H1 (cell line): ENCODE measurements at regions not wholly inside any gene's neighbourhood (a gene's known extent, or its start where the extent isn't known, plus 50 kb on each side); places are given as distances from the start of the nearest gene placed in this dataset.

Experiments
- CTCF ChIA-PET: fragments of 300-600 bp; sonication (Branson Sonifier 250); formaldehyde crosslinking; loops from one replicate; lab custom pipeline; 2021; ENCODE audit not compliant: partially characterized antibody; lab: Charles Lee
- POLR2A ChIA-PET: fragments of 300-600 bp; sonication (Branson Sonifier 250); formaldehyde crosslinking; loops from one replicate; lab custom pipeline; 2021; ENCODE audit warnings: inconsistent platforms; ENCODE audit not compliant: partially characterized antibody; lab: Charles Lee
- DNase-seq, 2 experiments: peaks; one replicate each; pipeline versions ENCODE4 v3.0.0 to v3.0.0-alpha.2; 2010 to 2022; ENCODE audit warnings: low spot score in 2 of 2, low read depth in 1 of 2, mixed read lengths in 1 of 2
- FAIRE-seq: peaks from 2 replicates; lab custom pipeline; 2011; peaks lifted over from hg19 to GRCh38; lab: Jason Lieb, UNC
- H2AFZ ChIP-seq: 2 replicates; pipeline ENCODE4 v1.8.1; 2012; ENCODE audit warnings: low read length, inconsistent platforms
- H2AK5ac ChIP-seq: 2 replicates; pipeline ENCODE4 v1.6.1; 2013; ENCODE audit warnings: low read depth, low read length
- H2BK120ac ChIP-seq: replicated peaks from 2 replicates; pipeline ENCODE3; 2013; ENCODE audit warnings: low read depth, low read length, inconsistent platforms
- H2BK12ac ChIP-seq: 2 replicates; pipeline ENCODE4 v1.6.1; 2013; ENCODE audit warnings: low read depth, low read length
- H2BK15ac ChIP-seq: 2 replicates; pipeline ENCODE4 v1.6.1; 2013; ENCODE audit warnings: low read length
- H2BK20ac ChIP-seq: 2 replicates; pipeline ENCODE4 v1.6.1; 2013; ENCODE audit warnings: low read length
- H2BK5ac ChIP-seq: 2 replicates; pipeline ENCODE4 v1.6.1; 2013; ENCODE audit warnings: low read depth, low read length
- H3K14ac ChIP-seq: 2 replicates; pipeline ENCODE4 v1.6.1; 2013; ENCODE audit warnings: inconsistent platforms; ENCODE audit not compliant: insufficient read length
- H3K18ac ChIP-seq: 2 replicates; pipeline ENCODE4 v1.6.1; 2013; ENCODE audit warnings: low read length; ENCODE audit errors: extremely low read depth
- H3K23ac ChIP-seq: 2 replicates; pipeline ENCODE4 v1.6.1; 2013; ENCODE audit warnings: inconsistent platforms; ENCODE audit not compliant: insufficient read length
- H3K23me2 ChIP-seq: 2 replicates; pipeline ENCODE4 v1.6.1; 2013; ENCODE audit warnings: low read depth, low read length
- H3K27ac ChIP-seq: 2 replicates; pipeline ENCODE4 v1.6.1; 2011; ENCODE audit warnings: low read depth, low read length, inconsistent platforms
- H3K27me3 ChIP-seq, 4 experiments: replicated peaks in 1 of 4; 1 replicate in 1 of 4; 2 replicates in 3 of 4; pipeline versions ENCODE4 v1.6.1 to v1.8.1; 2011 to 2013; ENCODE audit warnings: low read length in 3 of 4, mild to moderate bottlenecking in 3 of 4, inconsistent platforms in 2 of 4, mixed read lengths in 2 of 4, moderate library complexity in 1 of 4; ENCODE audit not compliant: control insufficient read depth in 3 of 4, insufficient read depth in 3 of 4; ENCODE audit errors: extremely low read depth in 1 of 4
- H3K36me3 ChIP-seq, 4 experiments: 2 replicates each; pipeline versions ENCODE4 v1.6.1 to v1.8.1; 2011 to 2013; ENCODE audit warnings: mild to moderate bottlenecking in 4 of 4, low read length in 3 of 4, moderate library complexity in 2 of 4, control low read depth in 1 of 4, inconsistent platforms in 1 of 4; ENCODE audit not compliant: insufficient read depth in 4 of 4, control insufficient read depth in 2 of 4
- H3K4ac ChIP-seq: replicated peaks from 2 replicates; pipeline ENCODE3; 2013; ENCODE audit warnings: low read length, low read depth, mixed read lengths, inconsistent platforms; ENCODE audit not compliant: insufficient read length
- H3K4me1 ChIP-seq, 4 experiments: replicated peaks in 1 of 4; 1 replicate in 1 of 4; 2 replicates in 3 of 4; pipeline versions ENCODE4 v1.6.1 to v1.8.1; 2011 to 2013; ENCODE audit warnings: low read length in 3 of 4, inconsistent platforms in 2 of 4, mixed read lengths in 1 of 4; ENCODE audit not compliant: insufficient read depth in 4 of 4, control insufficient read depth in 3 of 4
- H3K4me2 ChIP-seq, 2 experiments: 2 replicates each; pipeline versions ENCODE4 v1.6.1 to v1.8.1; 2011 to 2013; ENCODE audit warnings: low read depth in 2 of 2, low read length in 2 of 2, control low read depth in 1 of 2, inconsistent platforms in 1 of 2, mild to moderate bottlenecking in 1 of 2; ENCODE audit not compliant: insufficient read depth in 1 of 2
- H3K4me3 ChIP-seq, 4 experiments: fragments of 200-600, 300-600 bp in 1 of 4; sonication (generic), shearing (Covaris generic), sonication (Bioruptor Twin) in 1 of 4; 2 replicates each; pipeline versions ENCODE4 v1.5.1 to v1.8.1; 2011 to 2016; ENCODE audit warnings: low read length in 4 of 4, low read depth in 3 of 4, control low read depth in 2 of 4, inconsistent platforms in 2 of 4, mild to moderate bottlenecking in 2 of 4, mixed read lengths in 1 of 4, moderate library complexity in 1 of 4; ENCODE audit not compliant: insufficient read depth in 2 of 4; ENCODE audit errors: extremely low read depth in 1 of 4
- H3K56ac ChIP-seq: replicated peaks from 2 replicates; pipeline ENCODE3; 2013; ENCODE audit warnings: low read depth, mild to moderate bottlenecking, mixed read lengths, low read length, inconsistent platforms; ENCODE audit not compliant: insufficient read length
- H3K79me1 ChIP-seq: 2 replicates; pipeline ENCODE4 v1.6.1; 2013; ENCODE audit warnings: low read depth, low read length, control low read depth
- H3K79me2 ChIP-seq, 2 experiments: 2 replicates each; pipeline versions ENCODE4 v1.6.1 to v1.8.1; 2012 to 2013; ENCODE audit warnings: low read length in 2 of 2, mild to moderate bottlenecking in 2 of 2, inconsistent platforms in 1 of 2; ENCODE audit not compliant: insufficient read depth in 2 of 2, control insufficient read depth in 1 of 2
- H3K9ac ChIP-seq, 4 experiments: replicated peaks in 1 of 4; 1 replicate in 1 of 4; 2 replicates in 3 of 4; pipeline versions ENCODE4 v1.6.1 to v1.8.1; 2011 to 2013; ENCODE audit warnings: low read depth in 3 of 4, low read length in 3 of 4, control low read depth in 2 of 4, mild to moderate bottlenecking in 2 of 4, moderate library complexity in 2 of 4, inconsistent platforms in 1 of 4; ENCODE audit errors: extremely low read depth in 1 of 4
- H3K9me3 ChIP-seq, 2 experiments: 2 replicates each; pipeline versions ENCODE4 v1.6.1 to v1.8.1; 2012 to 2013; ENCODE audit warnings: mild to moderate bottlenecking in 2 of 2, moderate library complexity in 2 of 2, control low read depth in 1 of 2, inconsistent platforms in 1 of 2, low read depth in 1 of 2, low read length in 1 of 2, mixed read lengths in 1 of 2; ENCODE audit not compliant: insufficient read depth in 2 of 2
- H4K20me1 ChIP-seq, 2 experiments: replicated peaks in 1 of 2; 2 replicates each; pipeline versions ENCODE3 to v1.8.1; 2011 to 2013; ENCODE audit warnings: inconsistent platforms in 2 of 2, low read length in 2 of 2, mild to moderate bottlenecking in 1 of 2; ENCODE audit not compliant: insufficient read depth in 2 of 2, control insufficient read depth in 1 of 2
- H4K5ac ChIP-seq: 2 replicates; pipeline ENCODE4 v1.6.1; 2013; ENCODE audit warnings: low read length, low read depth, mixed read lengths, inconsistent platforms; ENCODE audit not compliant: insufficient read length
- H4K8ac ChIP-seq: 2 replicates; pipeline ENCODE4 v1.8.0; 2013; ENCODE audit warnings: mild to moderate bottlenecking, moderate library complexity, low read length, inconsistent platforms; ENCODE audit not compliant: insufficient read depth; ENCODE audit errors: extremely low read depth
- H4K91ac ChIP-seq: replicated peaks from 2 replicates; pipeline ENCODE3; 2013; ENCODE audit warnings: low read length, mixed read lengths, inconsistent platforms; ENCODE audit not compliant: insufficient read length
- CEBPB ChIP-seq: IDR thresholded peaks from 2 replicates; pipeline ENCODE4 v1.6.1; 2012; ENCODE audit warnings: low read depth, low read length
- CHD1 ChIP-seq: IDR thresholded peaks from 2 replicates; pipeline ENCODE4 v1.6.1; 2012; ENCODE audit warnings: low read depth, low read length, improper control_type of control experiment
- CHD2 ChIP-seq: IDR thresholded peaks from 2 replicates; pipeline ENCODE4 v1.6.1; 2012; ENCODE audit warnings: low read length, improper control_type of control experiment
- CREB1 ChIP-seq: IDR thresholded peaks from 2 replicates; pipeline ENCODE4 v1.6.1; 2012; ENCODE audit warnings: inconsistent platforms
- EZH2 ChIP-seq: fragments of 200-600 bp; sonication (generic); IDR thresholded peaks from 2 replicates; pipeline ENCODE4 v1.7.1; 2012; ENCODE audit warnings: low read depth, mild to moderate bottlenecking, moderate library complexity, low read length, inconsistent platforms; ENCODE audit not compliant: severe bottlenecking
- JUN ChIP-seq: IDR thresholded peaks from 2 replicates; pipeline ENCODE4 v1.6.1; 2011; ENCODE audit warnings: low read depth, mild to moderate bottlenecking, improper control_type of control experiment, low read length
- KDM1A ChIP-seq: fragments of 200-600, 300-600 bp; sonication (generic); IDR thresholded peaks from 2 replicates; pipeline ENCODE4 v1.7.1; 2016; ENCODE audit warnings: mild to moderate bottlenecking, low read length, borderline replicate concordance
- KDM4A ChIP-seq: IDR thresholded peaks from one replicate; pipeline ENCODE4 v1.7.1; 2012; ENCODE audit warnings: low read depth, mild to moderate bottlenecking, moderate library complexity, low read length, inconsistent platforms; ENCODE audit not compliant: severe bottlenecking
- POLR2AphosphoS5 ChIP-seq: IDR thresholded peaks from 2 replicates; pipeline ENCODE4 v1.6.1; 2011; ENCODE audit warnings: low read depth, low read length
- SAP30 ChIP-seq: fragments of 300-600 bp; sonication (generic); IDR thresholded peaks from 2 replicates; pipeline ENCODE4 v1.7.1; 2012; ENCODE audit warnings: low read length, moderate library complexity, mild to moderate bottlenecking, inconsistent platforms; ENCODE audit not compliant: insufficient read depth, insufficient replicate concordance
- SP1 ChIP-seq: IDR thresholded peaks from 2 replicates; pipeline ENCODE4 v1.6.1; 2011; ENCODE audit warnings: low read depth, low read length
- SP4 ChIP-seq: IDR thresholded peaks from 2 replicates; pipeline ENCODE4 v1.6.1; 2012; ENCODE audit warnings: low read length, inconsistent platforms
- SUZ12 ChIP-seq: fragments of 200-600 bp; sonication (generic); IDR thresholded peaks from 2 replicates; pipeline ENCODE4 v1.6.1; 2012; ENCODE audit warnings: mild to moderate bottlenecking, inconsistent platforms, low read length, moderate library complexity, mixed read lengths
- ZNF274 ChIP-seq: IDR thresholded peaks from 2 replicates; pipeline ENCODE4 v1.7.0; 2012; ENCODE audit warnings: low read length, borderline replicate concordance; ENCODE audit errors: extremely low read depth
- WGBS, 2 experiments: shearing (Covaris generic) in 1 of 2; methylation state at CpG; one replicate each; pipeline versions ENCODE4 v1.1.6 to v1.1.7; 2013 to 2015; ENCODE audit warnings: low lambda C conversion rate in 2 of 2, mixed read lengths in 2 of 2, inconsistent platforms in 1 of 2, low coverage in 1 of 2, missing lambda C conversion rate in 1 of 2; ENCODE audit not compliant: insufficient replicate concordance in 2 of 2, insufficient coverage in 1 of 2, insufficient read length in 1 of 2; ENCODE audit errors: extremely low coverage in 1 of 2, missing lambda C conversion rate in 1 of 2; 5-methylcytosine and 5-hydroxymethylcytosine counted together
- TF ChIP-seq, protein P1 (sequence below): IDR thresholded peaks from 2 replicates; pipeline ENCODE4 v1.6.1; 2012; ENCODE audit warnings: inconsistent platforms

- no peak overlapping the region for H3K56ac ChIP-seq
- no peak overlapping the region for H2AK5ac ChIP-seq
- H3K18ac ChIP-seq, result no peak overlapping the region
- H3K14ac ChIP-seq, result no peak overlapping the region
- H4K91ac ChIP-seq, result no peak overlapping the region
- no peak for FAIRE-seq
- no peak overlapping the region for H3K4ac ChIP-seq
- no peak overlapping the region for H3K4me2 ChIP-seq
- ChIA-PET POLR2A (interaction anchor here (1.0 kb wide), 1 partner anchor 75 kb away, joined by 3 read pairs; no protein-coding TSS in a partner anchor), CTCF (interaction anchor here (1.8 kb wide), 1 partner anchor 111 kb away, joined by 4 read pairs; no protein-coding TSS in a partner anchor)
- H2BK20ac ChIP-seq, result no peak overlapping the region
- H4K20me1 ChIP-seq, result no peaks in the 10 kb centered on the region
- 89% methylated on average over 2 of the region's 2 CpGs; no CpG with 5 or more reads in 1 of the 2 experiments for whole genome bisulfite sequencing, 2 experiments
- H2AFZ ChIP-seq, result no peak overlapping the region
- H3K36me3 ChIP-seq, result no peaks in the 10 kb centered on the region
- no peak overlapping the region for H2BK15ac ChIP-seq
- H2BK12ac ChIP-seq, result no peak overlapping the region
- no peaks in the 10 kb centered on the region for H3K79me1 ChIP-seq
- H3K27me3 ChIP-seq, result no peaks in the 10 kb centered on the region
- TF ChIP-seq CHD2 (no peak), ZNF274 (no peak), SP4 (no peak), SUZ12 (no peak), JUN (no peak), SP1 (no peak), SAP30 (no peak), CREB1 (no peak), KDM1A (no peak), CHD1 (no peak), CEBPB (no peak), KDM4A (no peak), POLR2AphosphoS5 (no peak), EZH2 (no peak)
- TF ChIP-seq, protein P1, sequence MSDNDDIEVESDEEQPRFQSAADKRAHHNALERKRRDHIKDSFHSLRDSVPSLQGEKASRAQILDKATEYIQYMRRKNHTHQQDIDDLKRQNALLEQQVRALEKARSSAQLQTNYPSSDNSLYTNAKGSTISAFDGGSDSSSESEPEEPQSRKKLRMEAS, result no peak
- H3K23me2 ChIP-seq, result no peaks in the 10 kb centered on the region; the same call in 1 of the 2 replicates
- no peak overlapping the region for H2BK5ac ChIP-seq
- DNase-seq, result no peak
- H3K4me3 ChIP-seq, result no peak overlapping the region
- H3K23ac ChIP-seq, result no peak overlapping the region
- H3K9me3 ChIP-seq, result no peaks in the 10 kb centered on the region
- H3K79me2 ChIP-seq, result no peaks in the 10 kb centered on the region
- H3K9ac ChIP-seq, result no peak overlapping the region
- H3K4me1 ChIP-seq, result peaks cover 0 to 2% (median 0%) of the 10 kb centered on the region in 4 experiments; a peak in 1 of 7 replicates
- H4K5ac ChIP-seq, result no peak overlapping the region
- no peak overlapping the region; the same call in 1 of the 2 replicates for H4K8ac ChIP-seq
- no peak overlapping the region for H3K27ac ChIP-seq
- no peak overlapping the region for H2BK120ac ChIP-seq
Measured at GRCh38 chr11:15519124-15519791, 404.5 kb downstream of the INSC start.
